ENCODE measurements at regions not wholly inside any gene's neighbourhood (a gene's known extent, or its start where the extent isn't known, plus 50 kb on each side); places are given as distances from the start of the nearest gene placed in this dataset.

DNA sequence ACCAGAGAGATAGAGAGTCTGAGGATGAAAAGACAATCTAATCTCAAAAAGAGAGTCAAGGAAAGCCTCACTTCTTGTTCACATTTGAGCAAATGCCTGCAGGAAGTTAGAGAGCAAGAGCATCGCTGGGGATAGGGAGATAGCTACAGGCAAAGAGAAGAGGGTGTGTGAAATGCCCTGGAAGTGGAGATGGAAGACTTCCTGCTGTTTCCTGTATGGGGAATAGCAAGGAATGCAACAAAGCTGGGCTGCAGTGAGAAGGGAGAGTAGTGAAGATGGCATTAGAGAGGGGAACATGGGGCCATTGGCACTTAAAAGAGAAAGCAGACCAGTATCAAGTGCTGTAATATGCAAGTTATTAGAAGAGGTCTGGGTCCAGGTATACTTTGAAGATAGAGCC is 488.6 kb downstream of the METTL4 start:
- DNase-seq = no peak

DNA sequence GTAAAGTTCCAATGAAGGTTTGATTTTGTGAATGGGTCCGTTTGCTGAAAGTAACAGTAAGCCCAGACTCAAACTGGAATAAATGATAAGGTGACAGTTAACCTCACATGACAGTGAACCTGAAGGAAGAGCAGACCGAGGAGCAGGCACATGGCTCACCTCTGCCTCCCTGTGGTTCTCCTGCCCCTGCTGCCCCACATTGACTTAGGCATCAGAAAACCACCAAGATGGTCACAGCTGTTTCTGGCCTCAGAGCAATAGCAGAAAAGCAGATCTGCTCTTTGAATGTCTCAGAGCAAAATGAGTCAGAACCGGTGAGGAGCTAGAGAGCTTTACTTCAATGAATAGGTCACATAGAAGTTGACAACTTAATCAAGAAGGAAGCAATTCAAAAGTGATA is 487.6 kb downstream of the METTL4 start:
- DNase-seq = no peak

DNA sequence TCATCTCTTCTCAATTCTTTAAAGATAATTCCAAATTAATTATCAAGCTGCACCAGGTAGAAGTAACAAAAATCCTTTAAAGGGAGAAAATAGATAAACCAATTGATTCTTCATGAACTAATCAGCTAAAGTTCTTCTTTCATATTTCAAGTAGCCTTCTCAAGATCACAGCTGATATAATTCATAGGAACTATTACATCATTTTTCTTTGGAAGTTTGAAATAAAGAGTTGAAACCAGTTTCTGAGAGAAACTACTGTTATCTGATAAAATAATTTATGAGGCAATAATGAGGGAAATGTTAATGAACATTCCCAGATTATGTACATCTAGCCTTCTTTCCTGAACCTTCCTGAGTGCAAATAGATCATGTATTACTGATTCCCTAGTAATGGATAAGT is 484.9 kb downstream of the METTL4 start:
- no peak for DNase-seq

DNA sequence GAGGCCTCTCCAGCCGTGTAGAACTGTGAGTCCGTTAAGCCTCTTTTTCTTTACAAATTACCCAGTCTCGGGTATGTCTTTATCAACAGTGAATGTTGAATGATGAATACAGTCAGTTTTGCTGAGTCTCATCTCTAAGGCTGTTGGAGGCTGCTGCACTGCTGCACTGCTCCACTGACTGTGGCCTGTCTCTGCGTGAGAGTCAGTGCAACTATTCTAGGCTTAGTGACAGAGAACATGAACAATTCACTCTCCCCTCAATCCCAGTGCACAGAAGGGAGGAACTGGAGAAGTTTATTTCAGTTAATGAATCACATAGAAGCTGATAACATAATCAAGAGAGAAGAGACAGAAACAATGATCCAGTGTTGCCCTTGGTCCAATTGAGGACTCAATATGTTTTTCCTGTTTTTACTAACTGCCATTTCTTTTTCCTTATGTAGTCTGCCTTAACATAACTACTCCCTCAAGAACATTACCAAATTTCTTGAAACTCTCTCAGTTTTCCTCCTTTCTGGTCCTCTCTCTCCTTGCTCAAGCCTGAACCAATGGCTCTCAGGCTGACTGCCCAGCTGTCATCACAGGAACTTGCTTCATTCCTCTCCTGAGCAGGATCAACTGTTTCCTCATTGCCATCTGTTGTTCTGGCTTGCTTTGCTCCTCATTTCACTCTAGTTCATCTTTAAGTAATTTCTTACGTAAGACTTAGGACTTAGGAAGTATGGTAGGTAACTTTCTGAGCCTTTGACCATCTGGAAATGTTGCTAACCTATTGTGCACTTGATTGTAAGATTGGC is 483.2 kb downstream of the METTL4 start:
- no peak for DNase-seq

DNA sequence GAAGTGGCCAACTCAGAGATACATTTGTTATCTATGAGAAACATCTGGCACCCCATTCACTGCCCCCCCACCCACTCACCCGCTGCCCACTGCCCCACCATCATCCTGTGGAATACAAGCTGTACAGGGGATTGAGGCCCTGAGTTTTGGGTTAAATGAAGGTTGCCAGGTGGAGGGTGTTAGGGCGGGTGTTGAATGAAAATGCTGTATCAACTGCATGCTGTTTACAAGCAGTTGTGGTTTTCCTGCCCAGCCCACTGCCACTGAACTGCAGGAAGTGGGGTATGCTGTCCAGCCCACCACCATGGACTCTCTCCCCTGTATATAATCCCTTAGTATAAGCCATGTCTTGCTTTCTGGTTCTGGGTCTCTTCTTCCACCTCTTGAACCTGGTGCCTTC is 481.9 kb downstream of the METTL4 start:
- no peak for DNase-seq

DNA sequence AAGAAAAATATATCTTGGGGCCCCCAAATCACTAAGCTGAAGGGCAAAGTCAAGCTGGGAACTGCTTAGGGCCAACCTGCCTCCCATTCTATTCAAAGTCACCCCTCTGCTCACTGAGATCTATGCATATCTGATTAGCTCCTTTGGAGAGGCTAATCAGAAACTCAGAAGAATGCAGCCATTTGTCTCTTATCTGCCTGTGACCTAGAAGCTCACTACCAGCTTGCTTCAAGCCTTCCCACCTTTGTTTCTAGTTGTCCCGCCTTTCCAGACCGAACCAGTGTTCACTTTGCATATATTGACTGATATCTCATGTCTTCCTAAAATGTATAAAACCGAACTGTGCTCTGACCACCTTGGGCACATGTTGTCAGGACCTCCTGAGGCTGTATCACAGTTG is 479.4 kb downstream of the METTL4 start:
- no peak for DNase-seq

DNA sequence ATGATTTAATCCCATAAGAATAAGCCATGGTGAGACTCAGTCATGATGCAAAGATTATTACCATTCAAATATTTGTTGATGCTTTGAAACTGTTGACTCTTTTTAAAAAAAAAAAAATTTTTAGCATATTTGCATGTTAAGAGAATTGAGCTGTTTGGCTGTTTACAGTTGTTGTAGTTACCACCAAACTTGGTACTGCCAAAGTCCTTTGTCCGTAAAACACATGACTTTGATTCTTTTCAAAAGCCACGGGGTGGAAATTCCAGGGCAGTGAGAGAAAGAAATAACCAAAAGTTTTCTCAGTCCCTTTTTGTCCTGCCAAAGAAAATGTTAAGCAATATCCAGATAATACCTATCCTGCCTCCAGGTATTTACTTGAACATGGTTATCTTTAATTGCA is 474.8 kb downstream of the METTL4 start:
- DNase-seq = no peak

DNA sequence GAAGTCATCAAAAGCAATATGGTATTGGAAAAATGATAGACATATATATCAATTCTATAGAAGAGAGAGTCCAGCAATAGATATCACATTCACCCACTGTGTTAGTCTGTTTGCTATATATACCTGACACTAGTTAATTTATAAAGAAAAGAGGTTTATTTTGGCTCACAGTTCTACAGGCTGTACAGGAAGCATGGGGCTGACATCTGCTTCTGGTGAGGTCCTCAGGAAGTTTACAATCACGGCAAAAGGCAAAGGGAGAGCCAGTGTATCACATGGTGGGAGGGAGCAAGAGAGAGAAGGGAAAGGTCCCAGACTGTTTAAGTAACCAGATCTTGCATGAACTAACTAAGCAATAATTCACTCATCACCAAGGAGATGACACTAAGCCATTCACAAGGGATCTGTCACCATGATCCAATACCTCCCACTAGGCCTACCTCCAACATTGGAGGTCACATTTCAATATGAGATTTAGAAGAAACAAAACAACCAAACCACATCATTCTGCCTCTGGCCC is 470.6 kb downstream of the METTL4 start:
- no peak for DNase-seq

DNA sequence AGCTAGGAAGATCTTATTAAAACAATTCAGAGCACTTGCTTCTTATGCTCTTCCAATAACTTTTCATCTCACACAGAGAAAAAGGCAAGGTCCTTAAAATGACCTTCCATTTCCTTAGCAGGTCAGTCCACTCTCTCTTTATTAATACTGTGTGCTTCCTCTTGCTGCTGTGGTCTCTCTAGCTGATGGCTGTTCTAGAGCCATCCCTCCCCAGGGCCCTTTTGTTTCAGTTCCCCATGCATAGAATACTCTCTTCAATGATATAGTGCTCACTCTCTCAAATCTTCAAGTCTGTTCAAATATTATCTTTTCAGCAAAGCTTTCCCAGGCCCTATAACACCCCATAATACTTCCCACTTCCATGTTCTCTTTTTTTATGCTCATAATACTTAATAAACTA is 469.3 kb downstream of the METTL4 start:
- no peak for DNase-seq

DNA sequence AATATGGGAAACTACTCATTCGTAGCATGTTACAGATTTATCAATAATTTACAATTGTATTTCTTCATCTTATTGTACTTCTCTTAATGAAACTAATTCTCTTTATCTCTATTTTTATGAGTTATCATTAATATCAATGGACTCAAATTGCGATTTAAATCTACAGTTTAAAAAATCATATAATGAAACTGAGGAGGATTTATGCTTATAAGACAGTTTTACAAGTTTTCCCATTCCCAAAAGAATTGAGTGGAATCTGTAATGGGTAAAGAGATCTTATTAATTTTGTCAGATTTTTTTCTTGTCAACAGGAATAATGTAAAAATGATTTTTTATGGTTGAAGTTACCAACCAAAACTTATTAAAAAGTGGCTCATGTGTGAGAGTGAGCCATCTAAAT is 468.0 kb downstream of the METTL4 start:
- no peak for DNase-seq

DNA sequence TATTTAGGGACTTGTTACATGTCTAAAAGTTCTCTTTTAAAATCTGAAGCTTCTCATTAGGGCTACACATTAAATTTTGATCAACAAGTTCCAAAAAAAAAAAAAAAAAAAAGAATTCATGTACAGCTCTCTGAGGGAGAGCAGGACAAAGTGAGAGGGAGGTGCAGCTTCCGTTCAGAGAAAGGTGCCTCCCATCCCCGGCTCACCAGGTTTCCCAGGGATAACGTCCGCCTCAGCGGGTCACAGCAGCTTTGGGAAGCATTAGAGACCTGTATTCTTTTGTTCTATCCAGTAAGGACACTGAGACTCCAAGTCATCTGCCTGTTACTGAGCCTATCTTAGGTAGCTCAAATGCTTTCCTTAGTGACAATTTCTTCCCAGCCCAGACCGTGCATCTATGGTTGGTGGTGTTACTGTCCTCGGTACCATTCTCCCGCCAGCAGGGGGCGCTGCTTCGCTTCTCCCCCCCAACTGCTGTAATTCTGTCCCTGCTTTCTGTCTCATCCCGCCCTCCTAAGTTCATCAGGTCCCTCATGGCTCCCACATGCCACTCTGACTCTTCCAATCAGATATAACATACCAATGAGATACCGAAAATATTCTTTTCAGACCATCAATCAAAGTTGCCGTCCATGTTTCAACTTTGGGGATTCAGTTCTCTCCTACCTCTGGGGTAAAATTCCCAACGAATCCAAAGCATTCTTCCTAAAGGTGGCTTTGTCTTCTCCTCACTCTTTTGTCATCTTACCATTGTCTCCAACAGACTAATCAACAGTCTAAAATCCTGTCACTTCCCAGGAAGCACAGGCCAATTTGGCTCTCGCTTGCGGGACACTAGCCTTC is 466.5 kb downstream of the METTL4 start:
- peak; percentile 80 for DNase-seq

DNA sequence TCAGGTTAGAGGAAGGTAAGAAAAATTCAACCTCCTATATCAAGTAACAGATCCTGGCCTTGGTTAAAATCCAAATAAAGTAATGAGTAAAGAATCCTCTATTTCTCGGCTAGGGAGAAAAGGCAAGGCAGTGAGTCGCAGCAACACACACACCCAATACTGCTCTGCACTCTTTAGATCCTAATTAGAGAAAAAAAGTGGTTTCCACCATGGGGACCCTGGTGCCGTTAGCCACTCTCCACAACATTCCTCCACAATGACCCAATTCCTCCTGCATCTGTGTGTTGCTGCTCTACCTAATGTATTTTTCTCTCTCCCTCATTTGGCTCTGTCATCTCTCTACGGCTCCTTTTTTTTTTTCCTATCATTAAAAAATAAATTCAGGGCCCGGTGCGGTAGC is 462.7 kb downstream of the METTL4 start:
- DNase-seq = no peak

DNA sequence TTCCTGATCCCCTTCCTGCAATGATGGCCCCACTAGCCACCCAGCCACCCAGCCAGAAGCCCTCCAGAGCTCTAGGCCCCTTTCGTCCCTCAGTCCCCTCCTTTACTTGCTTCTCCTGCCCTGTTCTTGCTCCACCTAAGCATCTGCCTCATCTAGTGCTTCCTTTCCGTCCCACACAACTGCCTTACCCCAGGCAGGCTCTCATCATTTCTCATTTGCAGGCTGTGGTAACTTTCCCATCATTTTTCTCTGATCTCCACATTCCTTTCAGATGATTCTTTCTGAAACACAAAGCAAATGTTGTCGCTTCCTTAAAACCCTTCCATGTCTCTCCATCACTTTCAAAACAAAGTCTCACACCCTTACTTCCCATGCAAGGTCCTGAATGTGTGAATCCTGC is 459.8 kb downstream of the METTL4 start:
- DNase-seq = no peak

DNA sequence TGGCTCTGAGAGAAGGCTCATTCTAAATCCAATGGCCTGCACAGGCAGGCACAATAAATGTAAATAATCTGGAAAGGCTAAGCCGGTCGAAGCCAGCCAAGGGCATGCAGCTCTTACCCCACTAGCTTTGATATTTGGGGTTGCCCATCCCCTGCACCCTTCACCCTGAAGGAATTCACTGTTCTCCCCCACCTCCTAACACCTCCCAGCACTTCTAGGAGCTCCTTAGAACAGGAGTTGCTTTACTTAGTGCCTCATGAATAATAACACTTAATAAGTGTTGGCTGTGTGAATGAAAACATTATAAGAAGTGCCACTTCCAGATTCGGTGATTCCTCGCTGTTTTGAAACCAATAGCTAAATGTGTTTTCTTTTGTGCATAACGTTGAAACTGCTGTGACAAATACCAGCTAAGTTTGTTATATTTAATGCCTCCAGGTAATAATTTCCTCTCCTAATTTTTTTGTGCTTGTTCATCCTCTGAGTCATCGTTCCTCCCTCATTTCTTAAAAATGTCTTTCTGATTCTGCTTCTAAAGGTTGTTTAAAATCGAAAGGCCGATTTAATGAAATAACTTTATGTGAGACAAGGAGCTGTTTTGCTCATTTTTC is 458.8 kb downstream of the METTL4 start:
- DNase-seq = no peak

DNA sequence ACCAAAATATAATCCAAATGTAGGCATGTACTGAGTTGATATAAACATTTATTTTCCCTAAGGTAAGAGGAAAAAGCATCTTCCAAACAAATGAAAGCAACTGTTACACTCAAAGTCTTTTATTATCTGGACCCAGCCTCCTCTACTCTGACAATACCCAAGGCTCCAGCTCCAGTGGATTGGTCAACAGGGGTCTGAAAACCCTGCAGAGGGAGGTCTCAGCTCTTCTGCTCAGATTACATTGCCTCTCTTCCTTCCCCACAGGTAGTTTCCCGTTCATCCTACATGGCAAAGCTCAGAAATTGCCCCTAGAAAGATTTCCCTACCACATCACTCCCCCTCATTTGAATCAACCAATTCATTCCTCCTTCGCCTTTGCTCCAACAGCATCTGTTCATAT is 457.0 kb downstream of the METTL4 start:
- no peak for DNase-seq

DNA sequence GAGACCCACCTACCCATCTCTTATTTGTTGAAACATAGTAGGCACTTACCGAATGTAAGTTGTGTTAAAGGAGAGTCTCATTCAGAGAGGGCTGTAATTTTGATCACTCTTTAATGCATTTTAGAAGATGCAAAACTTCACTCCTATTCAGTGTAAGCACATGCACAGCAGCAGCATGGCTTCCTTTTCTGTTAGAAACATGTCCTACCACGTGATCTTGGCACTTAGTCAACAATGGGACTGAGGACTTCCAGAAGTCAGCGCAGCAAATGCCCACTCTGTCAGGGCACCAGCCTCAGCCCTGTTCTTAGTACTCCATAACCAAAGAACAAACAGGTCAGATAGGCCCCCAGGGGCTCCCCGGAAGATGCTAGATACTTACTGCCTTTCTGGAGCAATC is 456.5 kb downstream of the METTL4 start:
- DNase-seq = no peak

DNA sequence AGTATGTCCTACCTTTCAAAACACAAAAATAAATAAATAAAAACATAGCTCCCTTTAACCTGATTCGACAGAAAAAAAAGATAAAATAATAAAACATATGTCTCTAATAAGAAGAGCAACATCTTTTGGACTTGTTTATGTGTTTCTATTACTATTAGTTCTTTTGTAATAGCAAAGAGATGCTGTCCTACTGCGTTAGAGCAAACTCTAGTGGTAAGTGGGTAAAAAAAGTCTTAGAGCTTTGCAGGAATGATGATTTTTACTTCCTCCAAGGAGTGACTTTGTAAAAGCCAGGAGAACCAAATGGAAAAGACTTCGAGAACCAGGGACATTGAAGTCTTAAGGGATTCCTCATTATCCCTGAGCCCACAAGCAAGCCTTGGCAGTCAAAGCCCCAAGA is 450.1 kb downstream of the METTL4 start:
- no peak for DNase-seq

DNA sequence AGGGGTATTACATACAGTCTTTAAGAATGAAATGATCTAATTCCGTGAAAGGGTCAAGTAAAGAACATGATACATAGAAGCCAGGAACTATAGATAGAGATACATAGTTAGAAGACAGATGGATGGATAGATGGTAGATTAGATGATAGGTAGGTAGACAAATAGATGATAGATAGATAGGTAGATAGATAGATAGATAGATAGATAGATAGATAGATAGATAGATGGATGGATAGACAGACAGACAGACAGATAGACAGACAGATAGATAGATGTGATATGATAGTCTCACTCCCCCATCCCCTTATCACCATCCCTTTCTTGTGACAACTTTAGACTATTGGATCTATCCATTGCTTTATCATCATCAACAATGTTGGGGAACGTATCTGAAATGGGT is 448.2 kb downstream of the METTL4 start:
- DNase-seq = no peak

DNA sequence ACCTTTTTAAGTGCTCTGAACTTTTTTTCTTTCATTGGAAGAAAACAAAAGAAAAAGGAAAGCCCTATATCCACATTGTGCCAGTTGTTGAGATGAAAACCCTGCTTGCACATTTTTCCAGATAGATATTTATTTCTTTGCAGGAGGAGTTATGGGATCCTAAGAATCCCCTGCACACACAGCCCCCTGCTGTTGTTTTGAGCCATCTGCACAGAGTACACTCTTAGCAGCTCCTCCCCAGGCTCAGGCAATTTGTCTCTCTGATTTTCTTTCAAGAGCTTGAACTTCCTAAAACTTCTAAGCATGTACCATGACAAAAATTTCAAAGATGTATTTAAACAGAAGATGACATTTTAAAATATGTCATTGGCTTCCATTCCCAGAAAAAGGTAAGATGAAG is 436.9 kb downstream of the METTL4 start:
- DNase-seq = no peak

DNA sequence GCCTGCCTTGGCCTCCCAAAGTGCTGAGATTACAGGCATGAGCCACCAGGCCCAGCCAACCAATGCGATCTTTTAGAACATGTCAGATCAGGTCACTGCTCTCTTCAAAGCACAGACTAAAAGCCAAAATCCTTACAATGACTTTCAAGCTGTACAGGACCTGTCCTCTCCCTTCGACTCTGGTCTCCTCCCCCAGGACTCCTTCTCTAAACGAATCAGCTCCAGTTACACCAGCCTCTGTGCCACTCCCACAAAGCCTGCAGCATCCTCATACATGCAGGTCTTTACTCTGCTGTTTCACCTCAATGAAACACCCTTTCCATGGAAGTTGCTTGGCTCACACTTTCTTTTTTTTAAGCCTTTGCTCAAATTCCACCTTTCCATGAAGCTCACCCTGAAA is 436.0 kb downstream of the METTL4 start:
- no peak for DNase-seq

DNA sequence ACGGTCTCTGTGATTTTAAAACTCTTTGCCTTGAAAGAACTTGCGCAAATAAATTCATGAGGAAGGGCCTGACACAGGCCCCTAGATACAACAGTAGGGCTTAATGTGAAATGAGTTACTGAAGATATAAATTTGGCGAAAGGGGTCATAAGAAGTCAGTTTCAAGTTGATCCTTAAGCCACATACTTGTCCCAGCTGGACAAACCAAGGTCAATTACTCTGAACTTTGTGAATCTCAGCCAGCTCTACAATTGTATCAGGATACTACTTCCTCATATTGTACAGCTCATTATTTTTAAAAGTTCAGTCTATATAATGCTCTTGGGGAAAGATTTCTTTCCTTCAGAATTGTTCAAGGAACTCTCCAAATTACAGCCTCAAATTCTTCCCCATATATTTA is 432.8 kb downstream of the METTL4 start:
- DNase-seq = no peak

DNA sequence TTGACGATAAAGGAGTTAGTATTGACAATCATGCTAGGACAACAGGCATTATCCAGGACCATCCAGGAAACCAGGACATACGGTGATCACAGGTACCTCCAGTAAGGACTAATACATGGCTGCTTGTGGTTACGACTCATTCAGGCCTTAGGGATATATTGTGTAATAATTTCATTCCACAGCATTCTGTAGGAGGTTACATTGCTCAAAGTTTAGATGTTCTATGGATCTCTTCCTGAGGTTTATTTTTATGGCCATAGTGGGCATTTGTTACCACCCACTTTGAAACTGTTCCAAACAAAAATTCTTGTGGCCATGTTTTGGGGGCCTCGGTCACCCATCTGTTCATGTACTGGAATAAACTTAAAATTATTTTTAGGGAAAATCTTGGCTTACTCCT is 431.6 kb downstream of the METTL4 start:
- no peak for DNase-seq

DNA sequence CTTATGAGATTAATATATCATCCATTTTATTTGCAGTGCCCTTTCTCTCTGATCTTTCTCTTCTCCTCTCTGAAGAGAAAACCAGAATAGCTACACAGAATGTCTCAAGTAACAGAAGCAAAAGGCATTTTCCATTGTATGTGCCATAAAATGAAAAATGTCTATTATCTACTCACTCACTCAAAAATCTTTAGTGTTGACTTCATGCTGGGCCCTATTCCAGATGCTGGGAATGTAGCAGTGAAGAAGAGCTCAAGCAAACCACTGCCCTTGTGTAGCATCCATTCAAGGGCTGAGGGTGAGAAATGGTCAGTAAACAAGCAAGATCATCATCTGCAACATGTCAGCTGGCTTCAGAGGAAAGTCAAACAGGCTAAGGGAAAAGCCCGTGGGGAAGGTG is 427.7 kb downstream of the METTL4 start:
- DNase-seq = no peak

DNA sequence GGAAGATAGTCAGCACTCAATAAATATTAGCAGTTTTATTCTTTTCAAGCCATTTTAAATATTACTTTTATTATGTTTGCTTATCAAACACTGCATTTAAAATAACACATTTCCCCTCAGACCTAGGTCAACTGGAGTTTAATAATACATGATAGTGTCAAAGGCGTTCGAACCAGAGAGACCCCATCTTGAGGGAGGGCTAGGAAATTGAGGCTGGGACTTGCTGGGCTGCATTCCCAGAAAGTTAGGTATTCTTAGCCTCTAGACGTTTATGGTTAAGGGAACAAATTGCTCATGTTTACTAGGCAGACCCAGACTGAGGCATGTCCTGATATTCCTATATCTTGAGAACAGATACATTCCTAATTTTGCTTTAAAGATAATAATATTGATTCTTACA is 426.5 kb downstream of the METTL4 start:
- DNase-seq = no peak

Measured in activated effector memory CD4-positive, alpha-beta T cell treated with anti-CD3 and anti-CD28 coated beads, Interleukin-2, amount 50 U/mL, for 16 hours (primary cell).